HepG2 (cell line): ENCODE measurements at regions not wholly inside any gene's neighbourhood (a gene's known extent, or its start where the extent isn't known, plus 50 kb on each side); places are given as distances from the start of the nearest gene placed in this dataset.

Experiments
- ATAC-seq: fragments of 200-7000 bp; cut with Tn5 transposase; 3 replicates; pipeline ENCODE4 v1.9.1; 2020; ENCODE audit warnings: mild to moderate bottlenecking, moderate library complexity
- BruUV-seq: library from RNA; stranded (reverse); fragments of 400-500 nt; replicated peaks from 2 replicates; lab custom pipeline; 2021; lab: Mats Ljungman, UMichigan
- CTCF ChIA-PET: fragments of 300-600 bp; formaldehyde crosslinking; extraction: SDS; loops from one replicate; lab custom pipeline; 2021; ENCODE audit warnings: low total read pairs, inconsistent platforms, low intra/inter-chr PET ratio; lab: Yijun Ruan, JAX
- POLR2A ChIA-PET: fragments of 350-600 bp; sonication (Branson Sonifier 250); formaldehyde crosslinking; loops from one replicate; lab custom pipeline; 2020; ENCODE audit warnings: antibody characterized with exemption, inconsistent platforms; lab: Yijun Ruan, JAX
- DNase-seq: peaks from one replicate; pipeline ENCODE4 v3.0.0-alpha.2; 2015; ENCODE audit warnings: low spot score
- FAIRE-seq: peaks from 3 replicates; lab custom pipeline; 2011; peaks lifted over from hg19 to GRCh38; lab: Jason Lieb, UNC
- H2AFZ ChIP-seq: one replicate; pipeline ENCODE4 v1.6.1; 2011; ENCODE audit warnings: low read length, inconsistent platforms
- H3K27ac ChIP-seq: fragments of 300-600 bp; 3 replicates; pipeline ENCODE4 v1.8.0; 2011; ENCODE audit warnings: mixed run types, mild to moderate bottlenecking, mixed read lengths, low read length, inconsistent platforms; ENCODE audit not compliant: insufficient read depth; ENCODE audit errors: extremely low read length
- H3K27me3 ChIP-seq, 2 experiments: fragments of 200-600 bp in 1 of 2; 2 replicates in 1 of 2; 3 replicates in 1 of 2; pipeline versions ENCODE4 v1.6.0 to v1.8.0; 2011; ENCODE audit warnings: low read length in 2 of 2, mild to moderate bottlenecking in 2 of 2, moderate library complexity in 2 of 2, inconsistent platforms in 1 of 2; ENCODE audit not compliant: insufficient read depth in 2 of 2, control insufficient read depth in 1 of 2
- H3K36me3 ChIP-seq, 2 experiments: fragments of 200-600 bp in 1 of 2; replicated peaks in 1 of 2; 2 replicates in 1 of 2; 3 replicates in 1 of 2; pipeline versions ENCODE4 v1.5.1 to v1.8.0; 2011; ENCODE audit warnings: low read length in 2 of 2, inconsistent platforms in 1 of 2; ENCODE audit not compliant: insufficient read depth in 2 of 2, control insufficient read depth in 1 of 2
- H3K4me1 ChIP-seq: 2 replicates; pipeline ENCODE4 v1.5.1; 2012; ENCODE audit warnings: low read length, inconsistent platforms; ENCODE audit not compliant: insufficient read depth
- H3K4me2 ChIP-seq: 2 replicates; pipeline ENCODE4 v1.6.0; 2011; ENCODE audit warnings: low read depth, low read length, inconsistent platforms
- H3K4me3 ChIP-seq, 3 experiments: fragments of 200-600 bp in 1 of 3; sonication (generic), shearing (Covaris generic) in 1 of 3; replicated peaks in 1 of 3; 2 replicates each; pipeline ENCODE4 v1.5.1; 2011 to 2016; ENCODE audit warnings: low read length in 3 of 3, inconsistent platforms in 2 of 3, low read depth in 2 of 3, mild to moderate bottlenecking in 2 of 3, control low read depth in 1 of 3, mixed read lengths in 1 of 3; ENCODE audit not compliant: insufficient read depth in 1 of 3
- H3K79me2 ChIP-seq: one replicate; pipeline ENCODE4 v1.6.1; 2011; ENCODE audit warnings: low read length, inconsistent platforms; ENCODE audit not compliant: insufficient read depth
- H3K9ac ChIP-seq: 2 replicates; pipeline ENCODE4 v1.6.0; 2011; ENCODE audit warnings: mild to moderate bottlenecking, low read depth, low read length, inconsistent platforms; ENCODE audit not compliant: insufficient read depth
- H3K9me3 ChIP-seq: 2 replicates; pipeline ENCODE4 v1.5.1; 2012; ENCODE audit warnings: mild to moderate bottlenecking, low read length
- H4K20me1 ChIP-seq: 2 replicates; pipeline ENCODE4 v1.6.0; 2011; ENCODE audit warnings: inconsistent platforms, mild to moderate bottlenecking, low read length, moderate library complexity; ENCODE audit not compliant: insufficient read depth
- ATAD3A ChIP-seq: sonication (generic); formaldehyde crosslinking; IDR thresholded peaks from 2 replicates; pipeline ENCODE4 v1.4.0; 2020; ENCODE audit warnings: missing genetic modification reagents
- CEBPB ChIP-seq: IDR thresholded peaks from 2 replicates; pipeline ENCODE4 v1.6.1; 2011; ENCODE audit warnings: low read depth, low read length, improper control_type of control experiment, borderline replicate concordance
- RFX1 ChIP-seq: fragments of 450-650 bp; IDR thresholded peaks from 2 replicates; pipeline ENCODE4 v1.6.1; 2017
- WGBS: methylation state at CpG from one replicate; pipeline ENCODE4 v1.1.6; 2017; ENCODE audit warnings: low lambda C conversion rate; 5-methylcytosine and 5-hydroxymethylcytosine counted together
- in situ Hi-C: cut with HindIII; loops from 2 replicates; pipeline ENCODE4 v1.10.0; 2017; ENCODE audit warnings: low pct_unique_long_range_greater_than_20kb; ENCODE audit not compliant: extremely low pct_ligation_motif_present
- intact Hi-C: fragments of 100-400 bp; cut with micrococcal nuclease; formaldehyde crosslinking; loops from one replicate; pipeline ENCODE4 v1.10.0; 2022; ENCODE audit not compliant: unreplicated experiment
- TF ChIP-seq, protein P1 (sequence below): sonication (generic); formaldehyde crosslinking; IDR thresholded peaks from 2 replicates; pipeline ENCODE4 v1.5.0; 2020; ENCODE audit warnings: missing genetic modification reagents
- TF ChIP-seq, protein P2 (sequence below), 2 experiments: sonication (generic) in 1 of 2; formaldehyde crosslinking in 1 of 2; IDR thresholded peaks; 2 replicates each; pipeline versions ENCODE4 v1.4.0 to v1.6.1; 2018 to 2020; ENCODE audit warnings: missing genetic modification reagents in 2 of 2, borderline replicate concordance in 1 of 2, low read depth in 1 of 2, mild to moderate bottlenecking in 1 of 2, missing biosample characterization in 1 of 2
- TF ChIP-seq, protein P3 (sequence below): sonication (generic); formaldehyde crosslinking; IDR thresholded peaks from 2 replicates; pipeline ENCODE4 v1.5.1; 2020; ENCODE audit warnings: missing genetic modification reagents, mild to moderate bottlenecking, borderline replicate concordance
- TF ChIP-seq, protein P4 (sequence below): sonication (generic); formaldehyde crosslinking; IDR thresholded peaks from 2 replicates; pipeline ENCODE4 v1.4.0; 2020; ENCODE audit warnings: mild to moderate bottlenecking, missing genetic modification reagents

DNA sequence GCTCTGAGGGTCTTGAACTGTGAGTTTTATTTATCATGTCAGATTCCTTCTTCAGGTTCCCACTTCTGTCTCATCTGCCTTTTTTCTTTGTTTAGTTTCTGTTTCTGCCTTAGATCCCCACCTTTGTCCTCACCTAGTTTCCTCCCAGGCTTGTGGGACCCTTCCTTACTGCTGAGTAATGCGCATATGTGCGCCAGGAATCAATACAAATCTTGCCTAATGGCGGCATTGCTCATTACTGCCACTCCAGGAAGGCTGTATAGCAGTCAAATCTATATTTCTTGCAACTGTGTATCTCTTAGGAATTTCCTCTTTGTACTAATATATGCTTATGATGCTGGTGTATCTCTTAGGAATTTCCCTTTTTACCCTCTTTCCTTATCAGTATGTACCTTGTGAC, 465.4 kb downstream of the DMRT2 start (continued):
- TF ChIP-seq, protein P1, sequence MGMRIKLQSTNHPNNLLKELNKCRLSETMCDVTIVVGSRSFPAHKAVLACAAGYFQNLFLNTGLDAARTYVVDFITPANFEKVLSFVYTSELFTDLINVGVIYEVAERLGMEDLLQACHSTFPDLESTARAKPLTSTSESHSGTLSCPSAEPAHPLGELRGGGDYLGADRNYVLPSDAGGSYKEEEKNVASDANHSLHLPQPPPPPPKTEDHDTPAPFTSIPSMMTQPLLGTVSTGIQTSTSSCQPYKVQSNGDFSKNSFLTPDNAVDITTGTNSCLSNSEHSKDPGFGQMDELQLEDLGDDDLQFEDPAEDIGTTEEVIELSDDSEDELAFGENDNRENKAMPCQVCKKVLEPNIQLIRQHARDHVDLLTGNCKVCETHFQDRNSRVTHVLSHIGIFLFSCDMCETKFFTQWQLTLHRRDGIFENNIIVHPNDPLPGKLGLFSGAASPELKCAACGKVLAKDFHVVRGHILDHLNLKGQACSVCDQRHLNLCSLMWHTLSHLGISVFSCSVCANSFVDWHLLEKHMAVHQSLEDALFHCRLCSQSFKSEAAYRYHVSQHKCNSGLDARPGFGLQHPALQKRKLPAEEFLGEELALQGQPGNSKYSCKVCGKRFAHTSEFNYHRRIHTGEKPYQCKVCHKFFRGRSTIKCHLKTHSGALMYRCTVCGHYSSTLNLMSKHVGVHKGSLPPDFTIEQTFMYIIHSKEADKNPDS (CRISPR knock-in tag), result no peak
- no peak for TF ChIP-seq RFX1

DNA sequence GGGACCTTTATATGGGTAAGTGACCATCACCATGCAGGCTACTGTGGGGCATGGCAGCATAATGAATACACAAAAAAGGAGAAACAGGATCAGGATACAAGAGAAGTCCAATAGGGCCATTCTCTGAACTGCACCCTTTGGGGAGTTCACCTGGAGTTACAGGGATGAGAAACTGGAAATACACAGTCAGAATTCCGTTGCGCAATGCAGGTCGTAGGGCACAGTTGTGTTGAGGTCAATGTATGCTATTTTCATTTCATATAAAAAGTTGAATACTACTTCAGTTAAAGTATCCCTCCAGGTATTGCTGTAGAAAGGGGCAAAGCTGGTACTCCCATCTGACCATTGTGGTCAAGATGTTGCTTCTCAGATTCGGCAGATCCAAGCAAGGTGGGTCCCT, 471.4 kb downstream of the DMRT2 start:
- in situ Hi-C loops (no loop called here), intact Hi-C loops (no loop called here)
- H3K79me2 ChIP-seq, result no peaks in the 10 kb centered on the region
- no peak overlapping the region for H2AFZ ChIP-seq
- no peaks in the 10 kb centered on the region for H3K4me1 ChIP-seq
- CTCF ChIA-PET, result no interaction called here
- no peak overlapping the region for H3K4me3 ChIP-seq
- DNase-seq (no peak), ATAC-seq (no peak), FAIRE-seq (no peak)
- no peaks in the 10 kb centered on the region for H3K27me3 ChIP-seq
- no peak overlapping the region for H3K27ac ChIP-seq
- no TSS peak for BruUV-seq
- POLR2A ChIA-PET, result no interaction called here
- TF ChIP-seq ATAD3A (CRISPR knock-in tag), result no peak
- TF ChIP-seq, protein P2, sequence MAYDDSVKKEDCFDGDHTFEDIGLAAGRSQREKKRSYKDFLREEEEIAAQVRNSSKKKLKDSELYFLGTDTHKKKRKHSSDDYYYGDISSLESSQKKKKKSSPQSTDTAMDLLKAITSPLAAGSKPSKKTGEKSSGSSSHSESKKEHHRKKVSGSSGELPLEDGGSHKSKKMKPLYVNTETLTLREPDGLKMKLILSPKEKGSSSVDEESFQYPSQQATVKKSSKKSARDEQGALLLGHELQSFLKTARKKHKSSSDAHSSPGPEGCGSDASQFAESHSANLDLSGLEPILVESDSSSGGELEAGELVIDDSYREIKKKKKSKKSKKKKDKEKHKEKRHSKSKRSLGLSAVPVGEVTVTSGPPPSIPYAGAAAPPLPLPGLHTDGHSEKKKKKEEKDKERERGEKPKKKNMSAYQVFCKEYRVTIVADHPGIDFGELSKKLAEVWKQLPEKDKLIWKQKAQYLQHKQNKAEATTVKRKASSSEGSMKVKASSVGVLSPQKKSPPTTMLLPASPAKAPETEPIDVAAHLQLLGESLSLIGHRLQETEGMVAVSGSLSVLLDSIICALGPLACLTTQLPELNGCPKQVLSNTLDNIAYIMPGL (CRISPR knock-in tag; IDR thresholded peaks at IDR 0.05; ENCODE audit: borderline replicate concordance in 1 of 2, low read depth in 1 of 2), result no peak
- TF ChIP-seq, protein P3, sequence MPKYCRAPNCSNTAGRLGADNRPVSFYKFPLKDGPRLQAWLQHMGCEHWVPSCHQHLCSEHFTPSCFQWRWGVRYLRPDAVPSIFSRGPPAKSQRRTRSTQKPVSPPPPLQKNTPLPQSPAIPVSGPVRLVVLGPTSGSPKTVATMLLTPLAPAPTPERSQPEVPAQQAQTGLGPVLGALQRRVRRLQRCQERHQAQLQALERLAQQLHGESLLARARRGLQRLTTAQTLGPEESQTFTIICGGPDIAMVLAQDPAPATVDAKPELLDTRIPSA (CRISPR knock-in tag), result no peak
- peak; percentile 75; the same call in 1 of the 2 replicates for TF ChIP-seq CEBPB
- TF ChIP-seq, protein P4, sequence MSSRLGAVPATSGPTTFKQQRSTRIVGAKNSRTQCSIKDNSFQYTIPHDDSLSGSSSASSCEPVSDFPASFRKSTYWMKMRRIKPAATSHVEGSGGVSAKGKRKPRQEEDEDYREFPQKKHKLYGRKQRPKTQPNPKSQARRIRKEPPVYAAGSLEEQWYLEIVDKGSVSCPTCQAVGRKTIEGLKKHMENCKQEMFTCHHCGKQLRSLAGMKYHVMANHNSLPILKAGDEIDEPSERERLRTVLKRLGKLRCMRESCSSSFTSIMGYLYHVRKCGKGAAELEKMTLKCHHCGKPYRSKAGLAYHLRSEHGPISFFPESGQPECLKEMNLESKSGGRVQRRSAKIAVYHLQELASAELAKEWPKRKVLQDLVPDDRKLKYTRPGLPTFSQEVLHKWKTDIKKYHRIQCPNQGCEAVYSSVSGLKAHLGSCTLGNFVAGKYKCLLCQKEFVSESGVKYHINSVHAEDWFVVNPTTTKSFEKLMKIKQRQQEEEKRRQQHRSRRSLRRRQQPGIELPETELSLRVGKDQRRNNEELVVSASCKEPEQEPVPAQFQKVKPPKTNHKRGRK (CRISPR knock-in tag), result no peak
- H3K4me2 ChIP-seq, result no peak overlapping the region
- H3K36me3 ChIP-seq, result no peaks in the 10 kb centered on the region
- 0% methylated on average over 4 of the region's 4 CpGs for WGBS
- no peak overlapping the region for H3K9ac ChIP-seq
- no peaks in the 10 kb centered on the region for H3K9me3 ChIP-seq
- H4K20me1 ChIP-seq, result no peaks in the 10 kb centered on the region
